GM19025 (cell line): ENCODE measurements at regions not wholly inside any gene's neighbourhood (a gene's known extent, or its start where the extent isn't known, plus 50 kb on each side); places are given as distances from the start of the nearest gene placed in this dataset.
A peak's percentile ranks its signal among the peaks of the same experiment; 100 is the strongest.

Experiments
- ATAC-seq: cut with Tn5 transposase; IDR thresholded peaks from one replicate; pipeline ENCODE4 v1.9.1; 2021; ENCODE audit warnings: mild to moderate bottlenecking, low read depth, moderate library complexity; ENCODE audit not compliant: unreplicated experiment

DNA sequence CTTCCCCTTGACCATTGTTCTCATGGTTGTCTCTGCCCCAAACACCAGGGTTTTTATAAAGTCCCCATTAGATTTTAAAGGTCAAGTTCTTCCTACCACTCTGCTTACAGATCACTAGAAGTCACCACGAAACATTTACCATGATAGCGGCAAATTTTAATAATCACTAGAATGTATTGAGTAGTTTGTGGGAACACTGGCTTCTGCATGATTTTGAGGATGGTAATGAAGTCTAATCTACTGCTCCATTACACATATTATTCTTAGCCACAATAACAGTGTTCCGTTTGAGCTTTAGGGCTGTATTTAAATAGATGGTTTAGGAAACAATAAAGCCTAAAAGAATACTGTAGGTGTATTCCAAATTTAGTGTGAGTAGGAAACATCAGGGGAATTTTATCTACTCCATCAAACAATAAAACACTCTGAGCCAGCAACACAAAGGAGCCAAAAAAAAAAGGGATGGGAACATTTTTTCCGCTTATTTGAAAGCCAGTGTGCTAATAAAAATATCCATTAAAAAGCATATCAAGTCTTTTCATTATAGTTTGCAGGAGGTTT is 49.7 kb downstream of the KLF12 start:
- ATAC-seq = no peak

DNA sequence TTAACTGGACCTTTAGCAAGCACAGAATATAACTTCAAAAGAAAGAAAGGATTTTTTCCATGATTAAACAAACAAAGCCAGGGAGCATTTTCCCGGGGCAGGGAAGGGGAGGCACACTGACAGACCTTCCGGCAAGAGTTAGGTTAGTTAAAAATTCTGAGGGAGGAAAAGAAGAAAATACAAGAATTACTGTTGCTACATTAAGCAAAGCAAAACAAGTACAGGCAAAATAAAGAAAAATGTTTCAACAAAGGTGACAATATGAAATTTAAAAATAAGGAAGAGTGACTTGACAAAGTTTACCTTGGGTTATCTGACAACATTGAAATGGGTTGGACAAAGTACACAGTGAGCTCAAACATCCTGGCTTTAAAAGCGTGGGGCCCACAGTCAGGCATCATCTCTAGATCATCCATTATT is 51.5 kb downstream of the KLF12 start:
- ATAC-seq = no peak

DNA sequence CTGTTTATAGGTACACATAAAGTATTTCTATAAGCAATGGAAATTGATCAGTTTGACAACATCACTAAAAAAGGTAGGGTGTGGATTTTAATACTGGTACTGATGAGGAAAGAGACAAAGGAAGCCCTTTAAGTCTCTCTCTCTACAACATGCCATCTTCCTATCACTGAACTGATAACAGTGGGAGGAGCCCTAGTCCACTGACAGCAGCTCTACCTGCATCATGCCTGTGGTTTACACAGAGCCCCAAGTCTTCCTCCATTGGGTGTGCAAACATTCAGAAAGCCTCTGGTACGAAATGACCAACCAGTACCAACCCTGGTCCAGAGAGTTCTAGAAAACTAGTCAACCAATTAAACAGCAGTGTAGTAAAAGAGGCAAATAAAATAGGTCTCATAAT is 53.4 kb downstream of the KLF12 start:
- ATAC-seq = no peak

DNA sequence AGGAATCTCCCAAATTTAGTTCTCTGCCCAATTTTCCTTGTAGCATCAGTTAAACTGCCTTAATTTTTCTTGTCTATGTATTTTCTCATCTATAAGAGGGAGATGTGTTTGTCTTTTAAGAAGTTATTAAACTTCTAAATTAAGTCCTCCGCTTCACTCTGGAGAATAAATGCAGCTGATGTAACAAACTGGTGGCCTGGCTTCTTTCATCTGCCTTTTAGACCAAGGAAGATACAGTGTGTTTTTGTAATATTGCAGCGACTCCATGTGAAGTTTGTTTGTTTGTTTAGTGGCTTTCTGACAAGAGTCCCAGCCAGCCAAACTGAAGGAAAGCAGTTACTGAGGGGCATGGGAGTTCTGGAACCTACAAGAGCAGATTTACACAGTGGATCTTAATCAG is 56.4 kb downstream of the KLF12 start:
- no peak for ATAC-seq

DNA sequence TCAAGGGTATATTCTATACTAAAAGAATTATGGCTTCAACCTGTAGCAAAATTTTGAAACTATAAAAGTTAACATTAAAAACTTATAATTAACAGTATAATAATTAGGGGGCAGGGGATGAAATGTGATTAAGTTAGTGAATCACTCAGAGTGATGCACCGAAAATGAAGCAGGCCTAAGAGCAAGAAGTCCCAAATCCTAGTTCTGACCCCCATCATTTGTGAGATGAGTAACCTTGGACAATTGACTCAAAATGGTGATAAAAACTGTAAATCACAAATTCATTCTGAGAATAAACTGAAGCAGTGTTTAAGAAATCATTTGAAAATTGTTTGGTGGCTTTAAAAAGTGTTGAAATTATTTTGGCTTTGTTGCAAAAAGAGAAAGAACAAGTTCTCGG is 56.8 kb downstream of the KLF12 start:
- no peak for ATAC-seq

DNA sequence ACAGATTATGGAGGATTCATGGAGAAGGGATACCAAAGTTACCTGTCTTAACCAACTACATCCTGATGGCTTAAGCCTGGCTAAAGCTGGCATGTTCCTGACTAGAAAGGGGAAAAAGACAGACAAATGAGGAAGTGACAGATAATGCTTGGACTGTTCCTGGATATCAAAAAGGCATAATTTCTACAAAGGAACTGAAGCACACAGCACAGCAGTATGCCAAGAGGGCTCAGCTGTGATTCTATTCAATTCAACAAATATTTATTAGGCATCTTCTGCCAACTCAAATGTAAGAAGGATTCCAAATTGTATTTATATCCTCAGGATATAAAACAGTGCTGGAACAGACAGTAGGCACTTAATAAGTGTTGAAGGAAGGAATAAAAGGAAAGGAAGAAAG is 59.5 kb downstream of the KLF12 start:
- ATAC-seq = no peak

DNA sequence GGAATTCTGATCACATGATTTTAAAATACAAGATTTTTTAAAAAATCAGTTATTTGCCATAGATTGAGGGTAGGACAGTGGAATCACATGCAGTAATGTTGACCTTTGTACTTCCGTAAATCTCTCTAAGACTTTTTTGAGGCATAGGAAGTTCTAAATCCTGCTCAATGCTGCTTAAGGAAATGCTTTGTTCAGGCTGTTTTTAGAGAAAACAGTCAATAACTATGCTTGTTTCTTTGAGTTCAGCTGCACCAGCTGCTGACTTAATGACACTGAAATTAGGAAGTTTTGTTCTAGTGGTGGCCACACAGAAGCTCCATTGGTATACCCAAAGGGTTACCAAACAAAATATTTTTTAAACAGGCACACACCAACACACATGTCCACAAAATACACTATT is 60.9 kb downstream of the KLF12 start:
- ATAC-seq = no peak

DNA sequence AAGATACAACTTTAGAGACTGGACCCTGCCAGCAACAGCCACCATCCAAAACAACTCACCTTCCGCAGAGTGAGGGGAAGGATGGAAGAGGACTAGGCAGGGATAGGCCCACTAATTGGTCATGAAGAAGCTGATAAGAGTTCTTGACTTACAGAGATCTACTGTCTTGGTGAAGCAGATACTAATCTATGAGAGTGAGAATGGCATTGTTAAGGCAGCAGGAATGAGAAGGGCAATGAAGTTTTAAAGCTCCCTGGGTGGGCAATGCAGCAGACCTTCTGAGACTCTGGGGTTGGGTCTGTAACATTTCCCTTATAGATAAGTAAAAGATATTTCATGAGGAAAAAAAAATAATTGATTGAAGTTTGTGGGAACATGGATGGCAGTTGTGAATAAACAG is 63.7 kb downstream of the KLF12 start:
- no peak for ATAC-seq

DNA sequence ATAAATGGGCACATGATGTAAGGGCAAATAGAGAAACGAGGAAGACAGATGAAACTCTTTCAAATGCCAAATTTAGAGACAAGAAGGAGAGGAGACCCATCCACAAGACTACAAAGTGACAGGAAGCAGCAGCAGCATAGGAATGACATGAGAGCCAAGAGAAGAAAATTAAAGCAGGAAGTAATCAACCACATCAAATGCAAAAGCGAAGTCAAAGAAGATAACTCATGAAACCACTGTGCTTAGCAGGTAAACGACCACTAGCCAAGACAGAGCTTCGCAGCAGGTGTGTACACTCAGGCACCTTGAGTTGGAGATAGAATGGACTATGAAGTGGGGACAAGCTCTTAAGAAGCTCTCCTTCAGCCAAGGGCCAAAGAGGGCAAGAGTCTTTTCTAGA is 64.1 kb downstream of the KLF12 start:
- no peak for ATAC-seq

DNA sequence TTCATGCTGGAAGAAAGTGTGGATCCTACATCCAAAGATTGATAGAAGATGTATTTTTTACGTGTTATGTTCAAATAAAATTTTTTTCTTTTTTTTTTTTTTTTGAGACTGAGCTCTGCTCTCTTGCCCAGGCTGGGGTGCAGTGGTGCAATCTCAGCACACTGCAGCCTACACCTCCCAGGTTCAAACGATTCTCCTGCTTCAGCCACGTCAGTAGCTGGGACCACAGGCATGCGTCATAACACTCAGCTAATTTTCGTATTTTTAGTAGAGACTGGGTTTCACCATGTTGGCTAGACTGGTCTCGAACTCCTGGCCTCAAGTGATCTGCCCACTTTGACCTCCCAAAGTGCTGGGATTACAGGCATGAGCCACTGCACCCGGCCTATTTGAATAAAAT is 65.7 kb downstream of the KLF12 start:
- no peak for ATAC-seq

DNA sequence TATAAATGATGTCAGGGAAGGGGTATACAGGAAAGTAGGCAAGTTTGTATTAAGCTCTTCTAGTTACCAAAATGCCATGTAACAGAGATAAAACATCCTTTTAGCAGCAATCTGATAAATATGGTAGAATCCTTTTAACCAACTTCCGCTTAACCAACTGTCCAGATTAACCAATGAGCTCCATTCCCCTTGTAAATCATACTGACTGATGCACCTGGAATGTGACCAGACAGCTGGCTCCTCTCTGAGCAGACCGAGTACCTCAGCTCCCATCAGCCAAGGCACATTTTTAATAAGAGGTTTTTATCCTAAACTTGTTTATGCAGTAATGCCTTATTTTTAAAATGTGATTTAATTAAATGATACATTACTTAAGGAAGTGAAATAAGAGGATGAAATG is 66.4 kb downstream of the KLF12 start:
- no peak for ATAC-seq

DNA sequence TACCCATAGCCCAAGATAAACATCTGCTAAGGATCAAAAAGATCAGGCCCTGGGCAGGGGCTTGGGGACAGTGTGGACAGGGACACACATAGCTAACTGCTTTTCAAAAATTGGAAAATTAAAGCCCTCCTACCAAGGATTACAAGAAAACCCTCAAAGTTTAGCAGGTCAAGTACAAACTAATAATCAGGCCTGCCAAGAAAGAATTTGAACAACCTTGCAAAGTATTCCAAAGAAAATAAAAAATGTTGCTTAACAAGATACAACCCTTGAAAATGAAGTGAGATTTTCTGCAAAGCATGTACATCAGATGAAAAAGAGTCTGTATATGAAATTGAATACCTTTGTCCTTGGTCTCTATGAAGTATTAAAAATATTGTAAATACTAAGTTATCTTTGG is 67.3 kb downstream of the KLF12 start:
- no peak for ATAC-seq

DNA sequence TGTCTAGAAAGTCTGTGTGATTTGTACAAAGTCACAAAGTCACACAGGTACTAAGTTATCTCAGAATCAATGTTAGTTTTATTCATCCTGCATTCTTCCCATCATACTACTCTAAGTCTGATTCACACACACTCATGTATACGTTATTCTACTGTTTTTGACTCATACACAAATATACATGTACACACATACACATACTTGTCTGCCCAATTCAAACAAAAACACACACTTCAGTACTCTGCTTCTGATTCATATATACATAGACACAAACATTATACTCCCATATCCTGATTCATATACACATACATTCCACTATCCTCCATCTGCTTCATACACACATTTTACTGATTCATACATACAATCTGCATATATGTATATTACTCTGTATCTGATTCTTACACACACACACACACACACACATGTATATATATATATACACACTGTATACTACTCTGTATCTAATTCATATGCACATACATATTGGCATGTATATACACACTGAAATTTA is 69.3 kb downstream of the KLF12 start:
- ATAC-seq = no peak

DNA sequence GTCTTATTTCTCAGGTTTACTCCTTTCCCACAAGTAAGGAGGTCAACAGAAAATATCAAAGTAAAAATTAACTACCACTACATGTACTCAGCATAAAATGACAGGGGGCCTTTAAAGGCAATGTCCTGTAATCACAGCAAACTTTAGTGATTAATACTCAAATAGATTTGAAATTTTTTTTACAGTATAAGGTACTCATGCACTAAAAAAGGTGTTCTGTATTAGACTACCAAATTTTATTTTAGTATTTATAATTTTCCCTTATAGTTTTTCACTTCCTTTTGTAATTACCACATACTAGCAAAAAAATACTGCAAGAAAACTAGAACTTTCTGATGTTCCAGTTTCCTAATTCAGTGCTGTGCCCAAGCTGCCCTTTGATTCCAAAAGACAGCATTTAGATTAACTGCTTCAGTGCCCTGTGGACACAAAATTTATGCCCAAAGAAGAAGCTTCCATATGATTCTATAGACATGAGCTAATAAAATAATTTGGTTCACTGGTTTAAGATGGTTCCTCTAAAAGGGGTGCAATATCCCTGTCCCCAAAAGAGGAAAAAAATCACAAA is 70.6 kb downstream of the KLF12 start:
- no peak for ATAC-seq

DNA sequence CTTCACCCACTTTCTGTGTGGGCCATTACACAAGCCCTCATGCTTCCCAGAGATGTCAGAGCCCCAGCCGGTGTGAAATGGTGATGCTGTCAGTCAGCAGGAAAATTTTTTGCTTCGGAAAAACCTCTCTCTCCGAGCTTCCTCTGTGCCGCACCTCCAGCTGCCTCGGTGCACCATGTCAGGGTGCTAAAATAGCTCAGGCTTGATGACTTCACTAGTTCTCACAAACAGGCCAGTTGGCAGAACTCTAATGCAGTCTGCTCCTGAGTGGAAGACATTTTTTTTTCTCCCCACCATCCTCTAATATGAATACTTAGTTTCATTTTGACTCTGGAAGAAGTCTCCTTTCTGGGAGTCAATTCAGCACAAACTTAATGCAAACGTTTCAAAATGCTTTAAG is 71.3 kb downstream of the KLF12 start:
- peak; percentile 75 for ATAC-seq

DNA sequence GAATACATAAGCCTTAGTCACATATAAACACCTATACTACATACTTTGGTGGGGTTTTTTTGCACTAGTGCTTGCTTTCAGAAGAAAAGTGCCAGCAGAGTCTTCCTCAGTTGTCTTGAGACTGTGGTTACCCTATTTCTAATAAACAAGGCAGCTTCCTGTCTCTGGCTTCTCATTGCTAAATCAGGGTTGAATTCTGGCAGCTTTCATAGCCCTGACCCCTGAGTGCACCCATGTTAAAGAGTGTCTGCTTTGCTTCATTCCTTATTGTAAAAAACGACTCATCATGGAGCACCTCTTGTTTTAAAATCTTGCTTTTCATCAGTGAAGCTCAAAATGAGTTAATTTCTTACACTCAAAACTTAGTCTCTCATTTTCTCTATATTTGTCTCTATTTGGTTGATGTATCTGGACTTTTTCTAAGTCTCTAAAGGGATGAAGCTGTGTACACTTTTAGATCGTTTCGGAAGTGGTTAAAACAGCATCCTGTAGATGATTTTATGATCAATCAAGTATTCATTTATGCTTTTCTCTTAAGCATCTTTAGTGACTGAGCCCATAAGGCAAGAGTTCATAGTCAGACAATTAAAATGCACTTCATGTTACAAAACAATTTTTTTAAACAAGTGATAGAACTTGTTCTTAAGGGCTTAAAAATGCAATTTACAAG is 72.1 kb downstream of the KLF12 start:
- peak; percentile 66 for ATAC-seq

DNA sequence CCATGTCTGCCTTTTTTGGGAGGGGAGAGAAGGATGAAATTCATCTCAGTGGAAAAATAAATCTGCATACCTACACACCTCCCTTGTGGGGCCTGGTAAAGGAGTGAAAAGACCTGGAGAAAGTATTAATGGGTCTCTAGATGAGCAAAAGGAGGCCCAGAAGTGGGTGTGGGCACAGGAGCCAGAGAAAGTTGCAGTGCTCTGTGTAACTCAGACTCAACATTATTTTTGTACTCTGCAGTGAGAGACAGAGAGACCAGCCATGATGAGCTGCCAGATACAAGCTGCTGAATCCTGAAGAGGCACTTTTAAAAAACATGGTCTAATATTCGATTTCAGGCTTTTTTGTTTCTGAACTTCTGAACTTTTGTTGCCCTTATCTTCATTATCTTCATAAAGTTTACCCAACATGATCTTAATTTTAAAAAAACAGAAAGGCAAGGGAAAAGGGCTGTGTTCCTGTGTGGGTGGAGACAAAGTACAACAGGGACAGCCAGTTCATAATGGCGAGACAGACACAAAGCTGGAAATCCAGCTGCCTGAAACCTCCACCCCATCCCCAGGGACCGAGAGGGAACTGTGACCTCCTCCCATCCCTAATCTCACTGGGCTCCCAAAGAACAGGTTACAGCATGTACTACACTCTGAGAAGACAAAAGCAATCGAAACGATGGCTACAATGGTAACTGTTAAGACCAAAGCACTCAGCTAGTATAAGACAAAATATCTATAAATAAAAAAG is 77.2 kb downstream of the KLF12 start:
- no peak for ATAC-seq

DNA sequence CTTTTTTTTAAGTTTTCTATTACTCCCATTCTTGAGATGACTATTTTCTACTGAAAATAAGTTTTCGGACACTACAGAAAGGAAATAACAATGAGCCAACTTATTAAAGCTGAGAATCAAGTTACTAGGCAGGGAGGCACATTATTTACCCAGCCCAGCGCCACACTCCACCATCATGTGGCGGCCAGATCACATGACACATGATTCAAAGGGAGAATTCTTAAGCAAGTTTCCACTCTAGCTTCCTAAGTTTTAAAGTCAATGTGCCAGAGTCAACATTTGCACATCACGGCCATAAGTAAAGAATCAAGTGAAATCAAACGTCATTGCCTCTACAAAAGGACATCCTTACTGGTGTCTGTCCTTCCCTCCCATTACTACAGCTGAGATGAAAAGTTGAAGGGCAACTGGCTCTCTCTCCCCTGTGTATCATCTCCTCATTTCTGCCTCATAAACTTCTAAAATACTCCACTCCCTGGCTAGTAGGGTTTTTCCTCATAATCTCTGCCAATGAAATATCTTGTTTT is 81.7 kb downstream of the KLF12 start:
- no peak for ATAC-seq

DNA sequence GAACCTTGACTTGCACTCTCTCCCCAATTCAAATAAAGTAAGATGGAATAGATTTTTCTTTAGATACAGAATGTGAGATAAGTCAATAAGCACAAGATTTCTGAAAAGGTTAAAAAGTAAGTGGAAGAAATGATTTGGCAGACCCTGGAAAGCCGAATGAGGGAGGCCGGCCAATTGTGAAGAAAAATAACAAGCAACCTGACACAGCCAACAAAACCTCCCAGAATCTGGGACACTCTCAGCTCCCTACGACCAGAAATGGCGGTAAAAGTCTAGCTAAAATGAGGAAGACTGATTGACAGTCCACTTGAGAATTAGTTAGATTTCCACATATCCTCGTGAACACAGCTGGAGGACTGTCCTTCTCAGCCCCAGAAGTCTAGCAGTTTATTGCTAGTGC is 85.4 kb downstream of the KLF12 start:
- no peak for ATAC-seq

DNA sequence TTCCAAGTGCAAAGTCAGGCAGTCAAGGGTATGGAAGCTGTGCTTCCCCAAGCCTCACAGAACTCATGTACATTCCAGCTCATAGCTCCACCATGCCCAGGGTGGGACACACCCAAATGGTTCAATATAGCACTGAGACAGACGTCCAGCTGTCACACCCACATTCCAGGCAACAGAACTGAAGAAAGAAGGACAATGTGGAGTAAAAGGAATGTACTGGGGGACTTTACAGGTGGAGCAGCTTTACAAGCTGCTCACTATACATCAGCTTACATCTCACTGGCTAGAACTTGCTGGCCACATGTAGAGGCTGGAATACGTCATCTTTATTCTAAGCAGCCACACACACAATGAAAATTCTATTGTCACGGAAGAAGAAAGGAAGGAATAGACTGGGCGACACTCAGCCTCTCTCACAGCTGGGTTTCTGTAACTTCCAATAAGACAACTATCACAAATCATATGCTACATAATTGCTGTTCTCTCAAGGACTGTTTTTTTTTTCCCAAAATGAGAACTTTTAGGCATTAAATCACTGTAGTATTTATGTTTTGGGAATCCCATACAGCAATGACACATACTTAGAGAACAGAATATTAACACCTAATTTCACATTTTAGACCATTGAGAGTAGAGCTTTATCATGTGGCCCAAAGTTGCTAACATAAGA is 86.1 kb downstream of the KLF12 start:
- ATAC-seq = no peak

DNA sequence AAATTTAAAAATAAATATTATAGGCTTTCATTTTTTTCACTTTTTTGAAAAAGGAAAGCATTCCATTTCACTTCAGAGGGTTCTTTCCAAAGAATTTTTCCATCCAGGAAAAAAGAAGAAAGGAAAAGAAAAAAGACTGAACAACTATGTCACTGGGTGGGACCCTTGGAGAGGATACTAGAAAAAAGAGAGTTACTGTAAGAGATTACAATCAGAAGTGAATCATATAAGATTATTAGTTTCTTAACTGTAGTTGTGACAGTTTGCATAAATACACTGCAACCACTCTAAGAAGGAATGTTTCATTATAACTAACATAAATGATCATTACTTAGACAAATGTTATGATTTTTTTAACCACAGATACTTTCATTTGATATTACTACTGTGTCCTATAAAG is 87.8 kb downstream of the KLF12 start:
- ATAC-seq = no peak
